HG02610 (cell line): ENCODE measurements at regions not wholly inside any gene's neighbourhood (a gene's known extent, or its start where the extent isn't known, plus 50 kb on each side); places are given as distances from the start of the nearest gene placed in this dataset.
"Not testable (repeated sequence)": the region's sequence is repeated elsewhere in the genome, so short reads cannot be mapped to it uniquely, and the experiment has no call there.

Experiments
- ATAC-seq: cut with Tn5 transposase; IDR thresholded peaks from one replicate; pipeline ENCODE4 v1.9.1; 2021; ENCODE audit warnings: mild to moderate bottlenecking, moderate library complexity; ENCODE audit not compliant: unreplicated experiment

DNA sequence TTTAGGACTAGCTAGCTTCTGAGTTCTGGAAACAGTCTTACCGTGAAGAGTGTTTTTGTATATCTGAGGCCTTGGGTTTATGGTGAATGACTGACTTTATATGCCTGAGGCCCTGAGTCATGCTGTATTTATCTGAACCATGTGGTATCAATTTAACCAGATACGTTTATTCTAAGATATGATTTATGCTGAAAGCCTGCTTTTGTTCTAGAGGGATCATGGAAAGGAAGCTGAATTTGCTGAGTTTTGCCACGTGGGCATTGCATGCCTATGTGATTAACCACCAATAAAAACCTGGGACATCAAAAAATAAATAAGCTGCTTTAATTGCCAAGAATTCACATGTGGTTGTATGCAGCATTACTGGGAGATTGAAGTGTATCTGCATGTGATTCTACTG, 1374.7 kb upstream of the PCDH10 start:
- ATAC-seq: not testable (repeated sequence)

- not testable (repeated sequence) for ATAC-seq
These were observed 1338.5 kb upstream of the PCDH10 start for GRCh38 chr4:131810565-131810964.
